GM12872 (cell line): ENCODE measurements at regions not wholly inside any gene's neighbourhood (a gene's known extent, or its start where the extent isn't known, plus 50 kb on each side); places are given as distances from the start of the nearest gene placed in this dataset.

Source experiments
- CTCF ChIP-seq: IDR thresholded peaks from 3 replicates; pipeline ENCODE4 v1.5.1; 2011; ENCODE audit warnings: low read depth, mild to moderate bottlenecking, low read length, moderate library complexity; ENCODE audit not compliant: insufficient read depth

- no peak for TF ChIP-seq CTCF
Measured at GRCh38 chr10:124293616-124294449, 124.9 kb downstream of the OAT start.

- no peak for TF ChIP-seq CTCF
Measured at GRCh38 chr10:124292911-124293615, 125.7 kb downstream of the OAT start.

GRCh38 chr10:124291001-124291701, 127.6 kb downstream of the OAT start:
- TF ChIP-seq CTCF: no peak

GRCh38 chr10:124289851-124290795, 128.6 kb downstream of the OAT start:
- no peak for TF ChIP-seq CTCF

GRCh38 chr10:124288928-124289850, 129.5 kb downstream of the OAT start:
- TF ChIP-seq CTCF: no peak

- TF ChIP-seq CTCF: no peak
Measured at GRCh38 chr10:124288486-124288885, 130.2 kb downstream of the OAT start.
